CD14-positive monocyte (primary cell): ENCODE measurements at regions not wholly inside any gene's neighbourhood (a gene's known extent, or its start where the extent isn't known, plus 50 kb on each side); places are given as distances from the start of the nearest gene placed in this dataset.

Experiments
- DNase-seq, 3 donors: peaks; one replicate each; pipeline ENCODE4 v3.0.0-alpha.2; 2011 to 2022
- H2AFZ ChIP-seq: 2 replicates; pipeline ENCODE4 v1.6.0; 2012; ENCODE audit warnings: mild to moderate bottlenecking, low read depth, low read length, inconsistent platforms; ENCODE audit not compliant: insufficient read depth, poor library complexity, severe bottlenecking
- H3K27ac ChIP-seq, 2 donors: 1 replicate in 1 of 2; 2 replicates in 1 of 2; pipeline ENCODE4 v1.5.1; 2012 to 2013; ENCODE audit warnings: low read length in 2 of 2, control low read depth in 1 of 2, inconsistent platforms in 1 of 2, low read depth in 1 of 2, mild to moderate bottlenecking in 1 of 2
- H3K27me3 ChIP-seq, 2 donors: one replicate each; pipeline versions ENCODE4 v1.6.0 to v1.6.1; 2011 to 2013; ENCODE audit warnings: low read length in 2 of 2; ENCODE audit not compliant: control insufficient read depth in 2 of 2, insufficient read depth in 2 of 2
- H3K36me3 ChIP-seq, 2 donors: replicated peaks in 1 of 2; 1 replicate in 1 of 2; 2 replicates in 1 of 2; pipeline versions ENCODE4 v1.5.1 to v1.6.1; 2012 to 2013; ENCODE audit warnings: low read length in 2 of 2, control low read depth in 1 of 2, inconsistent platforms in 1 of 2, mild to moderate bottlenecking in 1 of 2; ENCODE audit not compliant: insufficient read depth in 2 of 2, control insufficient read depth in 1 of 2
- H3K4me1 ChIP-seq, 2 donors: 1 replicate in 1 of 2; 2 replicates in 1 of 2; pipeline versions ENCODE4 v1.5.1 to v1.6.1; 2012 to 2013; ENCODE audit warnings: low read length in 2 of 2, control low read depth in 1 of 2, inconsistent platforms in 1 of 2, mild to moderate bottlenecking in 1 of 2, moderate library complexity in 1 of 2; ENCODE audit not compliant: insufficient read depth in 2 of 2, control insufficient read depth in 1 of 2
- H3K4me2 ChIP-seq: replicated peaks from 2 replicates; pipeline ENCODE3; 2012; ENCODE audit warnings: low read length, moderate library complexity, mild to moderate bottlenecking; ENCODE audit not compliant: poor library complexity, severe bottlenecking; ENCODE audit errors: extremely low read depth
- H3K4me3 ChIP-seq, 3 experiments: fragments of 200-600 bp in 1 of 3; sonication (generic) in 1 of 3; replicated peaks in 1 of 3; 1 replicate in 2 of 3; 2 replicates in 1 of 3; pipeline ENCODE4 v1.5.1; 2011 to 2013; ENCODE audit warnings: low read length in 3 of 3, mild to moderate bottlenecking in 3 of 3, control low read depth in 2 of 3, low read depth in 2 of 3, inconsistent platforms in 1 of 3, moderate library complexity in 1 of 3
- H3K79me2 ChIP-seq: 2 replicates; pipeline ENCODE4 v1.6.0; 2012; ENCODE audit warnings: mild to moderate bottlenecking, control low read depth, inconsistent platforms, low read length, moderate library complexity; ENCODE audit not compliant: insufficient read depth
- H3K9ac ChIP-seq: 2 replicates; pipeline ENCODE4 v1.6.0; 2017; ENCODE audit warnings: low read length, mild to moderate bottlenecking; ENCODE audit not compliant: insufficient read depth, poor library complexity, severe bottlenecking
- H3K9me3 ChIP-seq, 2 donors: replicated peaks in 1 of 2; 1 replicate in 1 of 2; 2 replicates in 1 of 2; pipeline versions ENCODE4 v1.5.1 to v1.6.1; 2012 to 2013; ENCODE audit warnings: low read length in 2 of 2, control low read depth in 1 of 2; ENCODE audit not compliant: control insufficient read depth in 1 of 2, insufficient read depth in 1 of 2
- H4K20me1 ChIP-seq: 2 replicates; pipeline ENCODE4 v1.6.0; 2012; ENCODE audit warnings: mild to moderate bottlenecking, low read length, control low read depth, moderate library complexity; ENCODE audit not compliant: insufficient read depth
- H3K27ac Mint-ChIP-seq, 7 donors: one replicate each; pipeline ENCODE4 v1.8.0; 2020; ENCODE audit warnings: mild to moderate bottlenecking in 7 of 7, mixed read lengths in 7 of 7, moderate library complexity in 6 of 7, inconsistent platforms in 2 of 7
- H3K27me3 Mint-ChIP-seq, 3 donors: one replicate each; pipeline ENCODE4 v1.8.0; 2021 to 2022; ENCODE audit warnings: low read depth in 3 of 3, mild to moderate bottlenecking in 3 of 3, mixed read lengths in 3 of 3, moderate library complexity in 3 of 3, inconsistent platforms in 1 of 3
- H3K36me3 Mint-ChIP-seq, 2 donors: one replicate each; pipeline ENCODE4 v1.8.0; 2020; ENCODE audit warnings: mixed read lengths in 2 of 2, inconsistent platforms in 1 of 2, mild to moderate bottlenecking in 1 of 2
- H3K4me1 Mint-ChIP-seq: one replicate; pipeline ENCODE4 v1.8.0; 2020; ENCODE audit warnings: mild to moderate bottlenecking, mixed read lengths
- H3K4me3 Mint-ChIP-seq, 2 donors: one replicate each; pipeline ENCODE4 v1.8.0; 2020; ENCODE audit warnings: mild to moderate bottlenecking in 2 of 2, mixed read lengths in 2 of 2, moderate library complexity in 1 of 2
- H3K9me3 Mint-ChIP-seq, 7 donors: one replicate each; pipeline ENCODE4 v1.8.0; 2020 to 2022; ENCODE audit warnings: mixed read lengths in 7 of 7, mild to moderate bottlenecking in 6 of 7, moderate library complexity in 6 of 7, inconsistent platforms in 2 of 7
- WGBS: methylation state at CpG from one replicate; pipeline ENCODE4 v1.1.5; 2013; ENCODE audit warnings: missing lambda C conversion rate; ENCODE audit not compliant: insufficient coverage; 5-methylcytosine and 5-hydroxymethylcytosine counted together
- intact Hi-C, 2 donors: fragments of 100-400 bp; cut with micrococcal nuclease; formaldehyde crosslinking; loops; one replicate each; pipeline versions ENCODE4 v1.15.0 to v1.15.1; 2023
- TF ChIP-seq, protein P1 (sequence below): fragments of 200-600 bp; IDR thresholded peaks from one replicate; pipeline ENCODE4 v1.8.0; 2022; ENCODE audit warnings: antibody characterized with exemption, mild to moderate bottlenecking

DNA sequence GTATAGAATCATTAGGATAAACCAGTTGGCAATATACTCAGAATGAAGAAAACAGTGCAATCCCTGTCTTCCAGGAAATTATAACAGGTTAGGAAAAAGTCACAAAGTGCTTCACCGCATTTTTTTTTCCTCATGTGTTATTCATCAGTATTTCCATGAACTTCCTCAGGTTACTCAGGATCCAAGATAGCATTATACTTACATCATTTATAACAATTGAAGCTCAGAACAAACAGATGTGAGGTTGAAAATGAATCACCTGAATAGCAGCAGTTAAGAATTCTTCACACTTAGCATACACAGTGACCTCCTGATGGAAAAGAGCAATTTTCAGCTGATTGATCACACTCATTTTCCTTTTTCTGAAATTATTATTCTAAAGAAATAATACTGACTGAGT lies 1040.7 kb upstream of the B3GALT2 start:
- Histone ChIP-seq H3K27ac (no peak overlapping the region), H4K20me1 (no peaks in the 10 kb centered on the region), H3K9me3 (peaks cover 0 to 13% of the 10 kb centered on the region in 2 donors), H3K79me2 (no peaks in the 10 kb centered on the region), H3K9ac (no peak overlapping the region), H2AFZ (no peak overlapping the region), H3K4me1 (no peaks in the 10 kb centered on the region), H3K36me3 (no peaks in the 10 kb centered on the region), H3K27me3 (no peaks in the 10 kb centered on the region), H3K4me2 (no peak overlapping the region), H3K4me3 (no peak overlapping the region)
- intact Hi-C loops: no loop called here
- DNase-seq: no peak
- TF ChIP-seq, protein P1, sequence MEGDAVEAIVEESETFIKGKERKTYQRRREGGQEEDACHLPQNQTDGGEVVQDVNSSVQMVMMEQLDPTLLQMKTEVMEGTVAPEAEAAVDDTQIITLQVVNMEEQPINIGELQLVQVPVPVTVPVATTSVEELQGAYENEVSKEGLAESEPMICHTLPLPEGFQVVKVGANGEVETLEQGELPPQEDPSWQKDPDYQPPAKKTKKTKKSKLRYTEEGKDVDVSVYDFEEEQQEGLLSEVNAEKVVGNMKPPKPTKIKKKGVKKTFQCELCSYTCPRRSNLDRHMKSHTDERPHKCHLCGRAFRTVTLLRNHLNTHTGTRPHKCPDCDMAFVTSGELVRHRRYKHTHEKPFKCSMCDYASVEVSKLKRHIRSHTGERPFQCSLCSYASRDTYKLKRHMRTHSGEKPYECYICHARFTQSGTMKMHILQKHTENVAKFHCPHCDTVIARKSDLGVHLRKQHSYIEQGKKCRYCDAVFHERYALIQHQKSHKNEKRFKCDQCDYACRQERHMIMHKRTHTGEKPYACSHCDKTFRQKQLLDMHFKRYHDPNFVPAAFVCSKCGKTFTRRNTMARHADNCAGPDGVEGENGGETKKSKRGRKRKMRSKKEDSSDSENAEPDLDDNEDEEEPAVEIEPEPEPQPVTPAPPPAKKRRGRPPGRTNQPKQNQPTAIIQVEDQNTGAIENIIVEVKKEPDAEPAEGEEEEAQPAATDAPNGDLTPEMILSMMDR: no peak
- no peaks in the 10 kb centered on the region for H3K36me3 Mint-ChIP-seq
- peaks cover 0 to 13% (median 6%) of the 10 kb centered on the region in 7 donors for H3K9me3 Mint-ChIP-seq
- H3K27ac Mint-ChIP-seq: no peak overlapping the region
- no CpG with 5 or more reads among the region's 1 CpG for WGBS
- peaks cover 0 to 2% (median 2%) of the 10 kb centered on the region in 3 donors for H3K27me3 Mint-ChIP-seq
- no peak overlapping the region for H3K4me3 Mint-ChIP-seq
- H3K4me1 Mint-ChIP-seq: peaks cover 8% of the 10 kb centered on the region

DNA sequence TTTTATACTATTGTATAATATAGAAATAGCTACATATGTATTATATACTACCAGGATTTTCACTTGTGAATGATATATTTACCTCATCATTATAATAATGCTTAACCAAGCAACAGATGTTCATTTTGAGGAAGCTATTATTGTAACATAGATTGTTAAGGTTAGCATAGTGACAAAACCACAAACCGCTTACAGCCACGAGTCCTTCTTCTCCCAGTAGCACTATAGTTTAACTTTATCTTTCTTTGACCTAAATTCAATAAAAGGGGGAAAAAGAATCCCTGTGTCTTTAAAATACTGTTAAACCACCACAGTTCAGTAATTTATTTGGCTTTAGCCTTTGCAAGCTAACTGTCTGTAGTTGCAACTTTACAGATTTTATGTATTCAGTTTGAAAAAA lies 1039.4 kb upstream of the B3GALT2 start:
- Mint-ChIP-seq H3K4me3 (no peak overlapping the region), H3K4me1 (peaks cover 8% of the 10 kb centered on the region), H3K36me3 (no peaks in the 10 kb centered on the region), H3K27me3 (peaks cover 0 to 4% (median 2%) of the 10 kb centered on the region in 3 donors), H3K27ac (no peak overlapping the region), H3K9me3 (peaks cover 0 to 14% (median 6%) of the 10 kb centered on the region in 7 donors)
- H3K79me2 ChIP-seq: no peaks in the 10 kb centered on the region
- H3K4me3 ChIP-seq: no peak overlapping the region
- H2AFZ ChIP-seq: no peak overlapping the region
- TF ChIP-seq, protein P1: no peak
- intact Hi-C loops: no loop called here
- H3K27ac ChIP-seq: no peak overlapping the region
- H3K36me3 ChIP-seq: no peaks in the 10 kb centered on the region
- DNase-seq: no peak
- no peak overlapping the region for H3K4me2 ChIP-seq
- peaks cover 0 to 12% of the 10 kb centered on the region in 2 donors for H3K9me3 ChIP-seq
- no peak overlapping the region for H3K9ac ChIP-seq
- H4K20me1 ChIP-seq: no peaks in the 10 kb centered on the region
- no peaks in the 10 kb centered on the region for H3K27me3 ChIP-seq
- no CpG with 5 or more reads among the region's 2 CpGs for WGBS
- no peaks in the 10 kb centered on the region for H3K4me1 ChIP-seq
